ENCODE measurements at regions not wholly inside any gene's neighbourhood (a gene's known extent, or its start where the extent isn't known, plus 50 kb on each side); places are given as distances from the start of the nearest gene placed in this dataset.
"Not testable (repeated sequence)": the region's sequence is repeated elsewhere in the genome, so short reads cannot be mapped to it uniquely, and the experiment has no call there.

GRCh38 chr4:22601638-22602037, 85.8 kb upstream of the ADGRA3 start:
- not testable (repeated sequence) for H3K27ac ChIP-seq, DNase-seq, H3K36me3 ChIP-seq, H3K4me3 ChIP-seq, ATAC-seq, H3K27me3 ChIP-seq, H3K9me3 ChIP-seq, H3K4me1 ChIP-seq
- 100% methylated on average over 1 of the region's 6 CpGs for WGBS (ENCODE audit: insufficient coverage, low coverage, low lambda C conversion rate, missing lambda C conversion rate)
- intact Hi-C loops (cut with DNase I) = loop anchor here in 1 of 2 donors (10.0 kb wide), 1 partner anchor 187 kb away; no protein-coding TSS in a partner anchor

- no peak overlapping the region for H3K4me3 ChIP-seq
- DNase-seq = peak; percentile 47 to 64 (median 61)
- intact Hi-C loops (cut with DNase I) = loop anchor here in 1 of 2 donors (10.0 kb wide), 1 partner anchor 193 kb away; no protein-coding TSS in a partner anchor
- no peaks in the 10 kb centered on the region for H3K27me3 ChIP-seq
- WGBS (ENCODE audit: insufficient coverage, low coverage, low lambda C conversion rate, missing lambda C conversion rate) = 32% methylated on average over 3 of the region's 3 CpGs
- peaks cover 0 to 11% (median 0%) of the 10 kb centered on the region in 4 donors for H3K4me1 ChIP-seq
- no peak overlapping the region for H3K27ac ChIP-seq
- TF ChIP-seq CTCF (IDR thresholded peaks at IDR 0.05) (peak; percentile 43 to 67 (median 61)), POLR2A (IDR thresholded peaks at IDR 0.05) (no peak)
- peak; percentile 96 to 100 (median 99) for ATAC-seq
- no peaks in the 10 kb centered on the region for H3K36me3 ChIP-seq
- no peaks in the 10 kb centered on the region for H3K9me3 ChIP-seq
Measured at GRCh38 chr4:22607382-22607781, 85.4 kb upstream of the GBA3 start.

GRCh38 chr4:22609951-22610525, 82.7 kb upstream of the GBA3 start:
- not testable (repeated sequence) for H3K36me3 ChIP-seq, H3K4me3 ChIP-seq, H3K27me3 ChIP-seq, DNase-seq, H3K27ac ChIP-seq, H3K9me3 ChIP-seq, ATAC-seq
- peaks cover 0 to 20% (median 0%) of the 10 kb centered on the region in 4 donors for H3K4me1 ChIP-seq
- intact Hi-C loops (cut with DNase I) = loop anchor here (10.0 kb wide), 2 partner anchors 185 to 195 kb away; no protein-coding TSS in a partner anchor
- 71% methylated on average over 3 of the region's 3 CpGs for WGBS (ENCODE audit: insufficient coverage, low coverage, low lambda C conversion rate, missing lambda C conversion rate)

- TF ChIP-seq POLR2A (IDR thresholded peaks at IDR 0.05) = no peak
- H3K4me1 ChIP-seq = peaks cover 0 to 15% (median 0%) of the 10 kb centered on the region in 4 donors
- H3K27me3 ChIP-seq = no peaks in the 10 kb centered on the region
- ATAC-seq (peak; percentile 92 to 96 (median 94)), DNase-seq (peak; percentile 61 to 81 (median 74))
- H3K36me3 ChIP-seq = no peaks in the 10 kb centered on the region
- H3K9me3 ChIP-seq = no peaks in the 10 kb centered on the region
- intact Hi-C loops (cut with DNase I) = loop anchor here in 1 of 2 donors (10.0 kb wide), 1 partner anchor 189 kb away; no protein-coding TSS in a partner anchor
- 10% methylated on average over 2 of the region's 2 CpGs for WGBS (ENCODE audit: insufficient coverage, low coverage, low lambda C conversion rate, missing lambda C conversion rate)
- H3K4me3 ChIP-seq = no peak overlapping the region
- H3K27ac ChIP-seq = peak overlapping the region in 1 of 3 donors; percentile 60
Measured at GRCh38 chr4:22614114-22614513, 78.6 kb upstream of the GBA3 start.

GRCh38 chr4:22616516-22616915, 76.2 kb upstream of the GBA3 start:
- H3K27ac ChIP-seq = no peak overlapping the region
- no peaks in the 10 kb centered on the region for H3K36me3 ChIP-seq
- ATAC-seq (no peak), DNase-seq (no peak)
- H3K9me3 ChIP-seq = no peaks in the 10 kb centered on the region
- no peaks in the 10 kb centered on the region for H3K27me3 ChIP-seq
- intact Hi-C loops (cut with DNase I) = loop anchor here in 1 of 2 donors (10.0 kb wide), 1 partner anchor 192 kb away; no protein-coding TSS in a partner anchor
- TF ChIP-seq CTCF (IDR thresholded peaks at IDR 0.05) (no peak), POLR2A (IDR thresholded peaks at IDR 0.05) (no peak)
- peaks cover 0 to 9% (median 0%) of the 10 kb centered on the region in 4 donors for H3K4me1 ChIP-seq
- 78% methylated on average over 2 of the region's 3 CpGs for WGBS (ENCODE audit: insufficient coverage, low coverage, low lambda C conversion rate, missing lambda C conversion rate)
- H3K4me3 ChIP-seq = no peak overlapping the region

GRCh38 chr4:22620144-22620543, 72.6 kb upstream of the GBA3 start:
- WGBS (ENCODE audit: insufficient coverage, low coverage, low lambda C conversion rate, missing lambda C conversion rate) = 87% methylated on average over 3 of the region's 4 CpGs
- H3K4me1 ChIP-seq; H3K36me3 ChIP-seq; H3K4me3 ChIP-seq; H3K9me3 ChIP-seq; H3K27me3 ChIP-seq; DNase-seq; intact Hi-C loops (cut with DNase I); H3K27ac ChIP-seq: not testable (repeated sequence)
- peak; percentile 84 to 96 (median 95) for ATAC-seq

GRCh38 chr4:22621970-22622369, 70.8 kb upstream of the GBA3 start:
- H3K9me3 ChIP-seq; ATAC-seq; H3K4me3 ChIP-seq; H3K36me3 ChIP-seq; H3K4me1 ChIP-seq; intact Hi-C loops (cut with DNase I); H3K27me3 ChIP-seq; H3K27ac ChIP-seq; DNase-seq: not testable (repeated sequence)
- 89% methylated on average over 5 of the region's 5 CpGs for WGBS (ENCODE audit: insufficient coverage, low coverage, low lambda C conversion rate, missing lambda C conversion rate)

- H3K27me3 ChIP-seq; H3K9me3 ChIP-seq; H3K27ac ChIP-seq; DNase-seq; intact Hi-C loops (cut with DNase I); ATAC-seq; H3K4me3 ChIP-seq; H3K36me3 ChIP-seq; H3K4me1 ChIP-seq: not testable (repeated sequence)
- 55% methylated on average over 4 of the region's 5 CpGs for WGBS (ENCODE audit: insufficient coverage, low coverage, low lambda C conversion rate, missing lambda C conversion rate)
Measured at GRCh38 chr4:22624002-22624401, 68.7 kb upstream of the GBA3 start.

Measured in right lobe of liver (tissue), 6 donors.